ENCODE measurements at regions not wholly inside any gene's neighbourhood (a gene's known extent, or its start where the extent isn't known, plus 50 kb on each side); places are given as distances from the start of the nearest gene placed in this dataset.

DNA sequence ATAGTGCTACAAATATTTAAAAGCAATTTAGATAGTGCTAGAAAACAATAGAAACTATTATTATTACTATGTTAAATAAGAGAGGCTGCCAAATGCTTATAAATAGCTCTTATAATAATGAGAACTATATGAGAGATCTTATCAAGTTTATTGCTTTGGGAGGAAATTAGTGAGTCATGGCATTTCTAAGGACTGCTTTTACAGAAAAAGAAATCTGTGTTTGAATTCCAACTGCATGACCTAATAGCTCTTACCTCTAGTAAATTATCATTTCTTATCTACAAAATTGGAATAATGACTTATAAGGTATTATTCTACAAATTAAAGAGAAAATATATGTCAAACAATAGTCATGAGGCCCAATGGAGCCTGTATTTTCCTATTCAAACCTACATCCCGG lies 177.2 kb downstream of the GABRG1 start:
- TF ChIP-seq, protein P1, sequence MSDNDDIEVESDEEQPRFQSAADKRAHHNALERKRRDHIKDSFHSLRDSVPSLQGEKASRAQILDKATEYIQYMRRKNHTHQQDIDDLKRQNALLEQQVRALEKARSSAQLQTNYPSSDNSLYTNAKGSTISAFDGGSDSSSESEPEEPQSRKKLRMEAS (IDR thresholded peaks at IDR 0.05), result no peak
- TF ChIP-seq, protein P2, sequence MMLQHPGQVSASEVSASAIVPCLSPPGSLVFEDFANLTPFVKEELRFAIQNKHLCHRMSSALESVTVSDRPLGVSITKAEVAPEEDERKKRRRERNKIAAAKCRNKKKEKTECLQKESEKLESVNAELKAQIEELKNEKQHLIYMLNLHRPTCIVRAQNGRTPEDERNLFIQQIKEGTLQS (IDR thresholded peaks at IDR 0.05), result no peak
- TF ChIP-seq, protein P3, sequence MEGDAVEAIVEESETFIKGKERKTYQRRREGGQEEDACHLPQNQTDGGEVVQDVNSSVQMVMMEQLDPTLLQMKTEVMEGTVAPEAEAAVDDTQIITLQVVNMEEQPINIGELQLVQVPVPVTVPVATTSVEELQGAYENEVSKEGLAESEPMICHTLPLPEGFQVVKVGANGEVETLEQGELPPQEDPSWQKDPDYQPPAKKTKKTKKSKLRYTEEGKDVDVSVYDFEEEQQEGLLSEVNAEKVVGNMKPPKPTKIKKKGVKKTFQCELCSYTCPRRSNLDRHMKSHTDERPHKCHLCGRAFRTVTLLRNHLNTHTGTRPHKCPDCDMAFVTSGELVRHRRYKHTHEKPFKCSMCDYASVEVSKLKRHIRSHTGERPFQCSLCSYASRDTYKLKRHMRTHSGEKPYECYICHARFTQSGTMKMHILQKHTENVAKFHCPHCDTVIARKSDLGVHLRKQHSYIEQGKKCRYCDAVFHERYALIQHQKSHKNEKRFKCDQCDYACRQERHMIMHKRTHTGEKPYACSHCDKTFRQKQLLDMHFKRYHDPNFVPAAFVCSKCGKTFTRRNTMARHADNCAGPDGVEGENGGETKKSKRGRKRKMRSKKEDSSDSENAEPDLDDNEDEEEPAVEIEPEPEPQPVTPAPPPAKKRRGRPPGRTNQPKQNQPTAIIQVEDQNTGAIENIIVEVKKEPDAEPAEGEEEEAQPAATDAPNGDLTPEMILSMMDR (IDR thresholded peaks at IDR 0.05; ENCODE audit: low read depth, low read length, missing input control), result no peak
- TF ChIP-seq HNF4G (IDR thresholded peaks at IDR 0.05), result no peak
- TF ChIP-seq FOXA2 (IDR thresholded peaks at IDR 0.05), result no peak
- TF ChIP-seq GABPA (IDR thresholded peaks at IDR 0.05 in 1 of 2, conservative IDR thresholded peaks at IDR 0.05 in 1 of 2), result no peak
- no peak for TF ChIP-seq NR2F2 (IDR thresholded peaks at IDR 0.05)
- TF ChIP-seq, protein P4, sequence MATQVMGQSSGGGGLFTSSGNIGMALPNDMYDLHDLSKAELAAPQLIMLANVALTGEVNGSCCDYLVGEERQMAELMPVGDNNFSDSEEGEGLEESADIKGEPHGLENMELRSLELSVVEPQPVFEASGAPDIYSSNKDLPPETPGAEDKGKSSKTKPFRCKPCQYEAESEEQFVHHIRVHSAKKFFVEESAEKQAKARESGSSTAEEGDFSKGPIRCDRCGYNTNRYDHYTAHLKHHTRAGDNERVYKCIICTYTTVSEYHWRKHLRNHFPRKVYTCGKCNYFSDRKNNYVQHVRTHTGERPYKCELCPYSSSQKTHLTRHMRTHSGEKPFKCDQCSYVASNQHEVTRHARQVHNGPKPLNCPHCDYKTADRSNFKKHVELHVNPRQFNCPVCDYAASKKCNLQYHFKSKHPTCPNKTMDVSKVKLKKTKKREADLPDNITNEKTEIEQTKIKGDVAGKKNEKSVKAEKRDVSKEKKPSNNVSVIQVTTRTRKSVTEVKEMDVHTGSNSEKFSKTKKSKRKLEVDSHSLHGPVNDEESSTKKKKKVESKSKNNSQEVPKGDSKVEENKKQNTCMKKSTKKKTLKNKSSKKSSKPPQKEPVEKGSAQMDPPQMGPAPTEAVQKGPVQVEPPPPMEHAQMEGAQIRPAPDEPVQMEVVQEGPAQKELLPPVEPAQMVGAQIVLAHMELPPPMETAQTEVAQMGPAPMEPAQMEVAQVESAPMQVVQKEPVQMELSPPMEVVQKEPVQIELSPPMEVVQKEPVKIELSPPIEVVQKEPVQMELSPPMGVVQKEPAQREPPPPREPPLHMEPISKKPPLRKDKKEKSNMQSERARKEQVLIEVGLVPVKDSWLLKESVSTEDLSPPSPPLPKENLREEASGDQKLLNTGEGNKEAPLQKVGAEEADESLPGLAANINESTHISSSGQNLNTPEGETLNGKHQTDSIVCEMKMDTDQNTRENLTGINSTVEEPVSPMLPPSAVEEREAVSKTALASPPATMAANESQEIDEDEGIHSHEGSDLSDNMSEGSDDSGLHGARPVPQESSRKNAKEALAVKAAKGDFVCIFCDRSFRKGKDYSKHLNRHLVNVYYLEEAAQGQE (IDR thresholded peaks at IDR 0.05), result no peak
- TF ChIP-seq HNF4A (conservative IDR thresholded peaks at IDR 0.05), result no peak
- no peak for TF ChIP-seq TAF1 (conservative IDR thresholded peaks at IDR 0.05)

Measured in liver (tissue), 3 donors.